ENCODE measurements at regions not wholly inside any gene's neighbourhood (a gene's known extent, or its start where the extent isn't known, plus 50 kb on each side); places are given as distances from the start of the nearest gene placed in this dataset.
A peak's percentile ranks its signal among the peaks of the same experiment; 100 is the strongest.

DNA sequence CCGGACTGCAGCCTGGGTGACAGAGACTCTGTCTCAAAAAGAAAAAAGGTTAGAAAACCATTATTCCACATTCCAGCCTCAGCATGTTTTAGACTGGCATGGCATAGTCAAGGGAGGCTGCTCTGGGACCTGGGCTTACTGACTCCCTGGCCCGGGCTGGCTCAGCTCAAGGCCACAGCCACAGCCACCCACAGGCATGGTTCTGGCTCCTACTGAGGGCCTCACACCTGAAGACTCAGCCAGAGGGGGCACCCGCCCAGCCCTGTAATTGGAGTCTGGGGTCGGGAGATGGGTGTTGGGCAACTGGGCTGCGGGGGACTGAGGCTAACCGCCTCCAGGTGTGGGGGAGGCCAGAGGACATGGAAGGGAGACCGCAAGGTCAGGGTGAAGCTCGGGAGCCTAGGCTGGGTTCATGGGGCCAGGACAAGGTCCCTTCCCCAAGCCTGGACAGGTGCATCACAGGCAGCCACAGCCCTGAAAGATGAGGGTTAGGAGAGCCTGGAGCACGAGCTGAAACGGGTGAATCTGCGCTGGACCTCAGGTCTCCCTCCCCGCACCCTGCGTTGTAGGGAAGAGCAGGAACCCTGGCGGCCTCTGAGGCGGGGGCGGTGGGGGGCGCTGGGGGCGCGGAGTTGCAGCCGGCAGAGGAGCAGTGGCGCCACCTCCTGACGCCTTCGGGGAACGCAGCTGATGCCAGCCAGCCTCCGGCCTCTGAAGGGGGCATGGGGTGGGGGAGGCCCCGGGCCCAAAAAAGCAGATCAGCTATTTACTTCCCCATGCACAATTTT, 67.7 kb upstream of the SRSF6 start (continued):
- TF ChIP-seq CEBPZ (IDR thresholded peaks at IDR 0.05; ENCODE audit: borderline replicate concordance, low read depth, low read length) (no peak), ZBTB7A (IDR thresholded peaks at IDR 0.05; ENCODE audit: borderline replicate concordance, control insufficient read depth, low read depth, low read length) (peak; percentile 75; the same call in 1 of the 2 replicates), RAD21 (CRISPR knock-in tag; conservative IDR thresholded peaks at IDR 0.05 in 1 of 2, IDR thresholded peaks at IDR 0.05 in 1 of 2) (peak in 1 of 2 experiments; percentile 44; a peak in 2 of 4 replicates)

GRCh38 chr20:43389211-43389610, 68.5 kb upstream of the SRSF6 start:
- no peak overlapping the region for H3K4me3 ChIP-seq
- H3K4me1 ChIP-seq (replicated peaks in 1 of 2; ENCODE audit: control insufficient read depth in 2 of 2, insufficient read depth in 2 of 2, low read length in 2 of 2) = peaks cover 0 to 7% of the 10 kb centered on the region in 2 experiments; a peak in 2 of 5 replicates
- intact Hi-C loops (cut with micrococcal nuclease) (no loop called here), in situ Hi-C loops (cut with MboI) (no loop called here)
- POLR2A ChIA-PET = interaction anchor here (0.7 kb wide), 1 partner anchor 17 kb away, joined by 3 read pairs; no protein-coding TSS in a partner anchor
- H3K27ac ChIP-seq (ENCODE audit: extremely low read depth, low read depth, low read length) = no peak overlapping the region
- ATAC-seq (no peak; the same call in 2 of the 3 replicates), FAIRE-seq (no peak), DNase-seq (ENCODE audit: extremely low read depth in 1 of 4, low spot score in 3 of 4) (no peak)
- no peaks in the 10 kb centered on the region for H3K9me1 ChIP-seq (ENCODE audit: control insufficient read depth, insufficient read depth, low read length)
- CTCF ChIA-PET (ENCODE audit: low intra/inter-chr PET ratio) = interaction anchor here (0.7 kb wide), 1 partner anchor 201 kb away, joined by 5 read pairs; no protein-coding TSS in a partner anchor
- H3K4me2 ChIP-seq (ENCODE audit: insufficient read depth, low read length) = no peak overlapping the region
- no peak overlapping the region for H2AFZ ChIP-seq (ENCODE audit: low read depth, low read length)
- no peaks in the 10 kb centered on the region for H3K36me3 ChIP-seq (ENCODE audit: control insufficient read depth, insufficient read depth, low read length)
- H3K79me2 ChIP-seq (ENCODE audit: control insufficient read depth, insufficient read depth, low read length) = no peaks in the 10 kb centered on the region
- no peaks in the 10 kb centered on the region for H3K9me3 ChIP-seq (replicated peaks; ENCODE audit: control insufficient read depth, insufficient read depth, low read depth, low read length)
- WGBS (ENCODE audit: insufficient coverage, low coverage, missing lambda C conversion rate) = 1% methylated on average over 6 of the region's 6 CpGs
- no peak overlapping the region for H3K9ac ChIP-seq (ENCODE audit: insufficient read depth in 1 of 2, low read depth in 2 of 2, low read length in 2 of 2)
- BruUV-seq (replicated peaks) = no TSS peak
- H3K27me3 ChIP-seq (ENCODE audit: control insufficient read depth in 2 of 2, insufficient read depth in 2 of 2, low read length in 2 of 2) = peaks cover 5 to 18% of the 10 kb centered on the region in 2 experiments; a peak in 4 of 5 replicates
- H4K20me1 ChIP-seq (replicated peaks; ENCODE audit: control insufficient read depth, insufficient read depth, low read length) = 0 out of 2 replicates have a peak, but pooled peaks cover 4% of the 10 kb centered on the region
- TF ChIP-seq ZKSCAN3 (CRISPR knock-in tag; IDR thresholded peaks at IDR 0.05) (no peak), CEBPB (tag; IDR thresholded peaks at IDR 0.05) (no peak), THRB (CRISPR knock-in tag; conservative IDR thresholded peaks at IDR 0.05) (no peak), KAT7 (CRISPR knock-in tag; IDR thresholded peaks at IDR 0.05; ENCODE audit: borderline replicate concordance) (no peak), ETV5 (CRISPR knock-in tag; IDR thresholded peaks at IDR 0.05; ENCODE audit: low read depth) (no peak), TAF1 (IDR thresholded peaks at IDR 0.05; ENCODE audit: control insufficient read depth, extremely low read depth, insufficient read depth, low read length, severe bottlenecking) (no peak), ZNF584 (CRISPR knock-in tag; IDR thresholded peaks at IDR 0.05; ENCODE audit: low read depth) (no peak)
- TF ChIP-seq, protein P1, sequence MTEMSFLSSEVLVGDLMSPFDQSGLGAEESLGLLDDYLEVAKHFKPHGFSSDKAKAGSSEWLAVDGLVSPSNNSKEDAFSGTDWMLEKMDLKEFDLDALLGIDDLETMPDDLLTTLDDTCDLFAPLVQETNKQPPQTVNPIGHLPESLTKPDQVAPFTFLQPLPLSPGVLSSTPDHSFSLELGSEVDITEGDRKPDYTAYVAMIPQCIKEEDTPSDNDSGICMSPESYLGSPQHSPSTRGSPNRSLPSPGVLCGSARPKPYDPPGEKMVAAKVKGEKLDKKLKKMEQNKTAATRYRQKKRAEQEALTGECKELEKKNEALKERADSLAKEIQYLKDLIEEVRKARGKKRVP (CRISPR knock-in tag; IDR thresholded peaks at IDR 0.05) = no peak
